Lung microvascular endothelial cell (primary cell): ENCODE measurements at regions not wholly inside any gene's neighbourhood (a gene's known extent, or its start where the extent isn't known, plus 50 kb on each side); places are given as distances from the start of the nearest gene placed in this dataset.

Source experiments
- DNase-seq, 2 donors: peaks; one replicate each; pipeline versions ENCODE4 v3.0.0 to v3.0.0-alpha.2; 2010; ENCODE audit warnings: low read depth in 2 of 2

DNA sequence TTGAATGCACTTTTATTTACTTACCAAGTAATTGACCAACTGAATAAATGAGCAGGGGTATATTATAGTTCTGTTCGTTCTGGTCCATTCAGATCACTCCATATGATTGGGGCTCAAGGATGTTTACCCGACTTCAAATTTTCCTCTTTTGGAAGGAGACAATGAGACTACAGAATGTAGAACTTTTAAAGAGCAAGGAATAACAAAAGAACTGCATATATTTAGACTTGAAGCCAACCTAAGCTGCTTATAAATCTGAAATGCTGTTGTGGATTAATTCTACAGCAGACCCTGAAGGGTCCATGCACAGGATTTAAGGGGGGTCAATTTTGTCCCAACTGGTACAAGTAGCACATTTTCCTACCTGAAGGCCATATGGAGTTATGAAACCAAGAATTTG, 610.8 kb downstream of the RAB28 start:
- no peak for DNase-seq

DNA sequence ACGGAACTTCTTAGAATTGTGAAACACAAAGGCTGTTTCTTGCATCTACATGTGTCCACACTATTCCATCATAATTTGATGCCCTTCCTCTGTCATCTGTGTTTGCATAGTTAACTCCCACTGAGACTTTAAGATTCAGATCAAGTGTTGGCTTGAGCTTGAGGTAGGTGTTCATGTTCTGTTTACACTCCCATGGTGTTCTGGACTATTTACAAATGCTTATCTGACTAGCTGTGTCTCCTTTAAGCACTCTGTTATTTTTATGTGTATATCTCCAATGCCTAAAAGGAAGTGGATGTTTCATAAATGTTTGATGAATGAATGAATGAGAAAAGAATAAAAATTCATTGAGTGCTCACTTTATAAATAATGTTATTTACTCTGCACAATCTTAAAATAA, 622.7 kb downstream of the RAB28 start:
- no peak for DNase-seq

DNA sequence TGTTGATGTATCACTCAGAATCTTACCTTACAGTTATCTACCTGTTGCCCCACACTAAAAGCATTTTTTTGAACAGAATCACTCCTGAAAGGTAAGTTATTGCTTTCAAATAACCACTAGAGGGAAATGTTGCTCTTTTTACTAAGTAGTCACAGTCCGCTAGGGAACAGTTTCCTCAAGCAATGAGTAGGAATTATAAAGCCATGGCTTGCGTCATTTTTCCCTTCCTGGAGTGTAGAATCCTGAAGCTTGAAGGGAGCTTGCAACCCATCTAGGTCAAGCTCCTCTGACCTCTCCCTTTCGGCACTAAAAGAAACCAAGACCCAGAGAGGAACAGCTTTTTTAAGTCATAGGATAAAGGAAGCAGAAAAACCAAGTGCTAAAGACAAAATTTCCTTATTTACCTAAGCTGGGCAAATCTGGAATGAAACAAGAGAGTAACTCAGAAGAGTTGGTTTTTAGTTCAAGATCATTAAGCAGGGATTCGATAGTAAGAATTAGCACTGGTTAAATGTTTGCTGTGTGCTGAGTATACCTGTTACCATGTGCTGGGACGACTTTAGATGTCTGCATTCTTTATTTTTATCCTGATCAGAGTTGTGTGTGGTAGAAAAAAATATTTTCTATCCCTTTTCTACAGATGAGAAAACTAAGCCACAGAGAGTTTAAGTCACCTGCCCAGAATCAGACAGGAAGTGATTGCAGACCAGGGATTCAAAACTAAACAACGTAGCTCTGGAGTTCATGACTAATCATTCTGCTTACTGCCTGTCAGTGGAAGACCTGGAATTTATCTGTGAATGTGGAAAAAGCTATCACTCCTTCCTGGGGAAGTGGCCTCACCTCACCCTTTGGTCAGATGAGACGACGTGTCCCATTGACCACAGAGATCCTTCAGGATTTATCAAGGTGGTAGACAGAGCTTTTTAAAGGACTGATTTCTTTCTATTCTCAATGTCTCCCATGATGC, 631.5 kb downstream of the RAB28 start:
- peak; percentile 63 to 68 for DNase-seq

DNA sequence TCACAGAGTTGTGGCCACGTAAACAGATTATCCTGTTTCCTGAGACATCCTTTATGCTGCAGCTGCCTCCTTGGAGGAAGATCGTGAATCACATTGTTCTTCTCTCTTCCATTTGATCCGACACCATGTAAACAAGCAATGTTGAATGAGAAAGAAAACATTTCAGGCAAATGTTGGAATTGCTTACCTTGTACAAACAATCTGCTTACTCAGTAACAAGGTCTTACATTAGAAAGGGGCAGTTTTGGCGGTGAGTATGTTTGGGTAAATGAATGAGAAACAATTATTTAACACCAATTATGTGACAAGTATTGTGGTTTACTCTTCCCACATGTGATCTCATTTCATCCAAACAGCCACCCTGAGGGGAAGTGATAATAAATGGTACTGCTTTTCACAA, 637.8 kb downstream of the RAB28 start:
- no peak for DNase-seq

DNA sequence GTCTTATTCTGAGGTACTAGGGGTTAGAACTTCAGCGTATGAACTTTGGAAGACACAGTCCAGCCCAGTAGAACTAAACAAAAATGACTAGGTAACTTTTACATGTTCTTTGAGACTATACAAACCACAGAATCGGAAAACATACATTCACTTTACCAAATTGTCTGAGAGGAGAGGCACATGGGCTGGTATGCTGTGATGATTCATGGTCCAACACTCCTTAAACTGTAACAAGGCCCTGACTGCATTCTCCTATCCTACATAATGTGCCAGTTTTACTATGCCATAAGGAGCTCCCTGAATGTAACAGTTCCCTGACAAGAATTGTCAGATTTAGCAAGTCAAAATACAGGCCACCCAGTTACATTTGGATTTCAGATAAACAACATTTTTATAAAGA, 640.0 kb downstream of the RAB28 start:
- no peak for DNase-seq

DNA sequence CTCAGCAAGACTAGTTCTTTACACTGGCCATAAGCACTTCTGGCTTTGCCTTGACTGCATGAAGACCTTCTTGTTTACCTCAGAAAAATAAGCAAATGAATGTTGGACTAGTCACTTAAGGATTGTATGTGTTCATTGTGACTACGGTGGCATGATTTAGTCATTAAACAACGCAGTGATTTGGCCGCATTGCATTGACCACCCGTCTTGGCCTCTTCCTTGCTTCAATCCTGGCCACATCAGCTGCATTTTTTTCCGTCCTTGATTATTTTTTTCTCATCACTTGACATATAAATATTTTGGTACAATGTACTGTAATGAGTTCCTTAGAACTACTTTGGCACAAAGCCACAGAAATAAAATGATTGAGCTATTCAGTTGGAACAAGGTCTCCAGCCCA, 656.2 kb downstream of the RAB28 start:
- DNase-seq = no peak

DNA sequence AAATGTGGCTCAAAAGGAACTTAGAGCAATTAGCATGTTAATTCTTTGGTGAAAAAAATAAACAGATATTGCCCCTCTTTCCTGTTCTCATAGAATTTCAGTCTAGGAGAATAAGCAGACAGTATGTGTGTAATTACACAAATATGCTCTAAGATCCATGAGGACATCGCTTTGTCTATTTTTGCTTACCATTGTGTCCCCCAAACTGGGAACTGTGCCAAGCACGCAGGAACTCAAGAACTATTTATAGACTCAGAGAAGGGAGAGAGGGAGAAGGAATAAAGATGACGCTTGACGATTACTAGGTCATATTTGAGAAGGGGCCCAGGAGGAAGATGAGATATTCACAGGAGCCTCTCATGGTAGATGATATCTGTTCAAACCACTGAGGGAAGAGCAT, 692.6 kb downstream of the RAB28 start:
- no peak for DNase-seq

DNA sequence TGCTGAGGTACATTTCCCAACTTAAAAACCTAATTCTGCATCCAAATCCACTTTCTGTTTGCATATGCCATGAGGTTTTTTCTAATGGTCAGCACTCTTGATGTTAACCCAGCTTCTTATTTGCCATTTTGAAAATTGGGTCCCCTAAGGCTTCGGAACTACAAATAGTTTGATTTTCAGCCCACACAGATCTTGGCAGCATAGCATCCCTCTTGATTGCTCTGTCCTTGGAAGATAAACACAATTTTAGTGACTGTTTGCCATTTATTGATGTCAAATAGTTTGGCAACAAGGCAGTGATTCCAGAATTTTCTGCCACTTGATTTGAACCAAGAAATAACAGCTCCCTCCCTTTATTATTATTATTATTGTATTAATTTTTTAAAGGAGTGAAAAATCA, 696.9 kb downstream of the RAB28 start:
- DNase-seq = no peak

DNA sequence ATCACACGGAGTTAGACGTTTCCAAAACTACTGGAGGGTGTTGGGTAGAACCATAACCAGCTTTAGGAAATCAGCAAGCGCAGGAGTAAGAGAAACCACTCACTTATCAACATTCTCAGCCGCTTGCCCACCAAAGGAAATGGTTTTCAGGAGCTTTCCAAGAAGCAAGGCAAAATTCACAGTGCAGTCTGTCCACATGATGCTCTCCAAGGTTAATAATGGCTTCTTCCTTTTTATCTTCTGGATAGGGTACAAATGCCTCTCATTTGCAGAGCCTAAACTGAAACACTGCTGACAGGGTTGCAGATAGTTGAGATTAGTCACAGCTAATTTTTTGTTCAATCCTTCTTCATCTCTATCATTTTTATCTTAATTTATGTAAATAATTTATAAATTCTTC, 705.4 kb downstream of the RAB28 start:
- no peak for DNase-seq

DNA sequence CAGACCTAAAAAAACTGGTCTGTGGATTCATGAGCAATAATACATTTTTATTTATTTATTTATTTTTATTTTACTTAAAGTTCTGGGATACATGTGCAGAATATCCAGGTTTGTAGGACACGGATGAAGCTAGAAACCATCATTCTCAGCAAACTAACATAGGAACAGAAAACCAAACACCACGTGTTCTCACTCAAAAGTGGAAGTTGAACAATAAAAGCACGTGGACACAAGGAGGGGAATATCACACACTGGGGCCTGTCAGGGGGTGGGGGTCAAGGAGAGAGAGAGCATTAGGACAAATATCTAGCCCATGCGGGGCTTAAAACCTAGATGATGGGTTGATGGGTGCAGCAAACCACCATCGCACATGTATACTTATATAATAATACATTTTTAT, 705.9 kb downstream of the RAB28 start:
- no peak for DNase-seq

DNA sequence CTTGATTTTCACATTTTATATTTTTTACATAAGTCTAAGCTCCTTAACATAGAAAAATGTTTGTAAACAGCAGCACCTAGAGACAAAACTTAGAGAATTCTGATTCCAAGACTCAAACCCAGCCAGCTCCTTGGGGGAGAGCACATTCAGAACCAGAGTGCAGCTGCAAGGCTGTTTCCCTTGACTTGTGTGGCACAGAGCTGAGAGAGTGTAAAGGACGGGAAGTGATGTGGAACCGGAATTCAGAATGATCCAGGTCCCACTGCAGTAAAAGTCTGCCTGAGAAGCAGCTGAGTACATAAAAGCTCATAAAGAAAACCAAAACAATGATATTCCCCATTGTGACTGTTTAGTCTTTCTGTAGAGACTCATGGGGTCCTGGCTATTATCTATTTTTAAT, 713.8 kb downstream of the RAB28 start:
- DNase-seq = no peak

DNA sequence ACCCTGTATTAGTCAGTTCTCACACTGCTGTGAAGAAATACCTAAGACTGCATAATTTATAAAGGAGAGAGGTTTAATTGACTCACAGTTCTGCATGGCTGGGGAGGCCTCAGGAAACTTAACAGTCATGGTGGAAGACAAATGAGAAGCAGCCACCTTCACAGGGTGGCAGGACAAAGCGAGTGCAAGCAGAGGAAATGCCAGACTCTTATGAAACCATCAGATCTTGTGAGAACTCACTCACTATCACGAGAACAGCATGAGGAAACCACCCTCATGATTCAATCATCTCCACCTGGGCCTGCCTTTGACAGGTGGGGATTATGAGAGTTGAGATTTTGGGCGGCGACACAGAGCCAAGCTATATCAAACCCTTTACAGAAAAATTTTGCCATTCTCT, 722.4 kb downstream of the RAB28 start:
- DNase-seq = no peak

DNA sequence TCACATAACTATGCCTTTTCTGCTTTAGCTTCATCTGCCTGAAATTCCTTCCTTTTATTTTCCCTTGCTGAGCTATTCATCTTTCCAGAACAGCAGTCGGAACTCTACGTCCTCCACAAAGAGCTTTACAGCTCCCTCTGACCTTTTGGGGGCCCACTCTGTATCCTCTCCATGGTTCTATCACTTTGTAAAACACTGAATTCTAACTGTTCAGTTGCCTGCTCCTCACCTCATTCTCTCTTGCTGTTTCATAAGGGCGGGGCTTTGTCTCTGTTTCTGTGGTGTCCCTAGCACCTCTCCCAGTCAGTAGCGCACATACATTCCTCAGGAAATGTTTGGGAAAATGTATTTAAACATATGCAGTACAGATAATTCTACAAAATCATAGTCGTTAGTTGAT, 737.0 kb downstream of the RAB28 start:
- no peak for DNase-seq

DNA sequence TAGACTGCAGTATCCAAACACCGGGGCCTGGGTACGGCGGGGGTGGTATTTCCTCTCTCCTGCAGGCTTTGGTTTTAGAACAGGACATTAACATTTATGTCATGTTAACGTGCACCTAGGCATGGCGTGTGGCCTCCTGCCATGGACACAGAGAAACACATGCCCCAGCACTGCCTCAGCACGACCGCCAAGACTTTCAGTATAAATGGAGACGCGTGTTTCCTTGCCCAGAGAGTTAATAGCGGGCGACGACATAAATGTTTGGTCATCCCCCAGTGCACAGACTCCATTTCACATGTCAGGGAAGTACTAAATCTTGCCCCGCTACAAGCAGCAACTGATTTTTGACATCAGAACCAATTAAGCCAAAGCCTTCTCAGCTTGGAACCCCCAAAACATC, 737.9 kb downstream of the RAB28 start:
- no peak for DNase-seq

DNA sequence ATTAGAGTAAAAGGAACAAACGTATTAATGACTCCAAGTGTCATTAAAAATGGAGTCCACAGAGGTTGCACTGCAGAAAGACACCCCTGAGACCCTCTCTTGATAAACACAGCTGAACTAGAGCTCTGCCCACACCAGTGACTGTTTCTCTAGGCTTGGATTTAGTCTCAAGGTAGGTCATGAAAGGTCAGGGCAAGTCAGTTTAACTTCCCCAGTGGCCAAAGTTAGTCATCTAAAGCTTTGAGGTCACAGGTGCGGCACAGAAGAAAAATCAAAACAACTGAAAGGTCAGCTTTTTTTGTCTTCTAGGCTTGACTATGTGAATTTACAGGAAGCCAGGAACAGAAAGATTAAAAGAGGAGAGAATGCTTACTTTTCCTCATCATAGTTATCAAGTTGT, 749.6 kb downstream of the RAB28 start:
- DNase-seq = no peak

DNA sequence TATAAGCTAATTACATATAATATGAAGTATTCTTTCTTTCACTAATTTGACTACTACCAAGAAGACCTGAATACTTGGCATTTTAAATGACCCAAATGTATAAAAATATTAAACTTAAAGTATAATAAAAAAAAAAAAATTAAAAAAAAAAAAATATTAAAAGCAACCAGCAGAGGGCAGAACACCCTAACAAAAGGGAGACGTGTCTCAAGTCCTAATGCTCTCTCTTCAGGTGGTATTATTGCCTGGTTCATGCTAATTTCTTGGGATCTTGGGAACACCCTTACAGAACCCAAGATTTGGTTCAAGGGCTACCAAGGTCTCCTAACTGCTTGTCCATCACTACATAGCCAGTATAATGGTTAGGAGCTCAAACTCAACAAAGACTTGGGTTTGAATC, 754.8 kb downstream of the RAB28 start:
- DNase-seq = peak; percentile 32 to 41

DNA sequence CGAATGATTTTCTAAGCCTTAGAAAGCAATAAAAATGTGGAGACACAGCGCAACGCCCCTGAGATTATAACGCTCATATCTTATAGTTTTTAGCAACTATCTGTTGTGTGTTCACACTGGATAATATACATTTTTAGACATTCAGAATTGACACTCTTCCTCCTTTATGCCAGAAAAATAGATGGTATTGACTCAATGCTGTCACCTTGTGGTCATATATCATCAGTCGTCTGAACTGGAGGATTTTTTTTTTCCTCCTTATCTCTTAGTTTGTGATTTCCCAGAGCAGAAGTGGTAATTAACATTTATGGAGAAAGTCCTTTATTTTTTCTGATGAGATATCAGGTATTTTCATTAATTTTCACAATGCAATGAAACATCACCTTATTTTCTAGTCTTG, 759.6 kb downstream of the RAB28 start:
- DNase-seq = peak; percentile 7 to 59

DNA sequence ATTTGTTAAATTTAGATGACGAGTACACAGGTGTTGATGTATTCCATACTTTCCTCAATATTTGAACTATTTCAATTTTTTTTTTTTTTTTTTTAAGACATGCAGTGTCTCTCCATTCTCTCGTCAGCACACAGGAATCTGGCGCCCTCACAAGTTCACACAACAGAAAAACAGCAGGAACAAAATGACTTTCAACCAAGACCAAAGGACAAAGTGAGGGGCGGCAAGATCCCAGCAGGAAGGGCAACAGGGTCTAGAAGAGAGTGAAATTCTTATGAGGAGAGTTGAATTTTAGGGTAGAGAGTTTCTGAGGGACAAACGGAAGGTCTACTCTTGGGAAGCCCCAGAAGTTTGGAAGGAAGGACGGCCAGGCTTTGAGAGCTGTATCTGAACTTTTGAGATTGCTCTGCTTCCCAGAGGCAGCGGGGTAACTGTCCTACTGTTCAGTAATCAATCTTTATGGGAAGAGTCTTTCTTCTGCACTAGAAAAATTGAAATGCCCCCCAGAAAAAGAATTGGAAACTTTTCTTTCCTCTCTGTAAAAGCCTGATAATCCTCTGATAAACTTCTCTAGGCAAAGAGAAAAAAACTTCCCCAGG, 760.2 kb downstream of the RAB28 start:
- DNase-seq = peak in 1 of 2 donors; percentile 55

DNA sequence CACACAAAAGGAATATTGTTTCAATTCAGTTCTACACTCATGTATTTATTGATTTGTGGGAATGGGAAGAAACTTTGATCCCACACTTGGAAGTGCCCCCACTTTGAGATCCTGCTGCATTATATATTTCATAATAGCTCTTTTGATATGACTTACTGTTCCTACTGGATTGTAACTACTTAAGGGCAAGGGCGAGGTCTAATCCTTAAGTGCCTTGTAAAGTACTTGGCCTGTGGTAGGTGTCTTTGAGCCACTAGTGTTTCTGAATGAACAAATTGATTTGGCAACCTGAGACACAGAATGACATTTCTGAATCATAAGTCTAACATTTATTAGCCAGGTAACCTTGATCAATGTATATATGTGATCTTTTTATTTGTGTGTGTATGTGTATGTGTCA, 767.2 kb downstream of the RAB28 start:
- DNase-seq = no peak

DNA sequence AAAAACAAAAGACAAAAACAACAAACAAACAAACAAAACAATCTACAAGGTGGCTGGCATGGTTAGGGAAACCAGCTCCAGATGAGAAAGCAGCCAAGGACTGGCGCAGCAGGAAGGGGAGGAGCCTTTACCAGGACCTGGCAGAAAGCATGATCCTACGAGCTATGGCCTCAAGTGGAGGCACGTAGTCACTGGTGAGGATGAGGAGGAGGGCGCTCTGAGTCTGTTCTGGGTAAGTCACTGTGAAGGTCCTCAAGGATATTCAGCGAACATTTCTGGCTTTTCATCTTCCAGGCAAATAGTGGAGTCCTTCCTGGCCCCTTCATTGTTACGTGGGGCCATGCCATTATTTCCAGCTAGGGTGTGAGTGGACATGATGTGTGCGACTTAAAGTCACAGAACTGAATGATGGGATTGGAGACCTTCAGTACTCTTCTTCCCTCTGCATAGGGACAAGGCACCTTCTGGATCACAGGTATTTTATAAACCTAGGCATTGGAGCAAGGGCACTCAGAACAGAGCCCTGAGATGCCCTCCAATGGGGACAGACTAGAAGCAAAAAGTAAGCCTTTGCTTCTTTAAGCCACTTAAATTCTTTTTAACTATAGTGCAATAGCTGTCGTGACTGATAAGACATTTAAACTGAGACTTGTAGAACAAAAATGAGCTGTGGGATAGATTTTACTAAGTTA, 771.3 kb downstream of the RAB28 start:
- DNase-seq = no peak

DNA sequence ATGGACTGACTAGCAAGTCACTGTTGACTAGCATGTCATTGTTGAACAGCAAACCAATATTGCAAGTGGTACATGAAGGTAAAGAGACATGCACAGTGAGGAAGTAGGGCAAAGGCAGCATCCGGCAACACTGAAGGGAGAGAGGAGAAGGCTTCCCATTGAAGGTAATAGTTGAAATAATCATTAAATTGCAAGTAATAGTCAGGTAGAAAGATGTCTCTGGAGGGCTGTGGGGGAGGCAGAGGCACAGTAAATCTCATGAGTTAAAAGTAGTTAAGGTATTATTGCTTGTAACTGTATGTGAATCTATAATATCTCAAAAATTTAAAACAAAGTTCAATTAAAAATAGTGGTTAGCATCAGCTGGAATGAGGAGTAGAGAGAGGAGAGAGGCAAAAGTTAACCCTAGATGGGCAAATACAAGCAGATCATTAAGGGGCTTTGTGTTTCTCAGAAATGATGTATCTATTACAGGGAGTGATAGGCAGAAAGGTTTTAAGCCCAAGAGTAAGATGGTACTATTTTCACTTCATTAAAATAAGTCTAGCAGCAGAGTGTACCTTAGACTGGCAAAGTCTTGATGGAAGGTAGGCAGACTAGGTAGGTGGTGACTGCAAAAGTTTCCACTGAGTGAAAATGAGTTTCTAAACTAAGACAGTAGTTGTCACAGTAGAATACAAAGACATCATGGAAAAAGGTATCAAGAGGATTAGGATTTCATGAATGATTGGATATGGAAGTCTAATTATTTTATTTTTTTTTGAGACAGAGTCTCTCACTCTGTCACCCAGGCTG, 776.6 kb downstream of the RAB28 start:
- no peak for DNase-seq

DNA sequence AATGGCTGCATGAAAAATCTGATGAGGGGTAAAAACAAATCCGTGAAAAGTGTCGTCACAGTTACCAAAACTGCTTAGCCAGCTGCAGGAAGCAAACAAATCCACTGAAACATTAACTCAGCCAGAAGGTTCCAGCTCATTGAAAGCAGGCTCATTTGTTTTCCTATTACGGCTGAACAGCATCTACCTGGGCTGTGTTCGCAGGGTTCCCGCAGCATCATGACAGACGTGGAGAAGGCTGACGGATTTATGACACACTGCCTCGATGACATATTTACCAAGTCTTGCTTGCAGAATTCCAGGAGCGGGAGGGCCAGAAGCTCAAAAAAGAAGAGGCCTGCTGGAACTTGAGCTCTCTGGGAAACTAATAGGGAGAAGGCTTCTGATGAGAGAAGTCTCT, 781.1 kb downstream of the RAB28 start:
- no peak for DNase-seq
